AG04449 (cell line): ENCODE measurements at regions not wholly inside any gene's neighbourhood (a gene's known extent, or its start where the extent isn't known, plus 50 kb on each side); places are given as distances from the start of the nearest gene placed in this dataset.

Experiments
- CTCF ChIA-PET: fragments of 350-600 bp; formaldehyde crosslinking; extraction: SDS; loops from one replicate; lab custom pipeline; 2021; ENCODE audit warnings: antibody characterized with exemption; lab: Yijun Ruan, JAX
- POLR2A ChIA-PET: fragments of 400-600, 350-600 bp; formaldehyde crosslinking; extraction: SDS; loops from one replicate; lab custom pipeline; 2020; ENCODE audit warnings: antibody characterized with exemption, inconsistent platforms; lab: Yijun Ruan, JAX
- DNase-seq: peaks from one replicate; pipeline ENCODE4 v3.0.0-alpha.2; 2010; ENCODE audit warnings: low read depth, low spot score
- H3K4me3 ChIP-seq: 2 replicates; pipeline ENCODE4 v1.5.1; 2011; ENCODE audit warnings: low read depth, mild to moderate bottlenecking, control low read depth, low read length
- CTCF ChIP-seq: IDR thresholded peaks from one replicate; pipeline ENCODE4 v1.5.1; 2011; ENCODE audit warnings: mild to moderate bottlenecking, moderate library complexity, low read length, control low read depth, inconsistent platforms; ENCODE audit not compliant: insufficient read depth; ENCODE audit errors: missing control alignments

- DNase-seq = no peak
- POLR2A ChIA-PET = no interaction called here
- TF ChIP-seq CTCF = no peak
- CTCF ChIA-PET = interaction anchor here (6.1 to 9.2 kb wide), 2 partner anchors 97 to 1836 kb away, joined by 42 to 62 read pairs; partner anchors contain the start of gene EPHA4
- H3K4me3 ChIP-seq = no peak overlapping the region
Observed at GRCh38 chr2:219739066-219739465, 111.6 kb downstream of the SLC4A3 start.

- no peak overlapping the region for H3K4me3 ChIP-seq
- DNase-seq = no peak
- ChIA-PET CTCF (interaction anchor here (9.2 kb wide), 1 partner anchor 1835 kb away, joined by 62 read pairs; the partner anchor contains the start of gene EPHA4), POLR2A (no interaction called here)
- TF ChIP-seq CTCF = no peak
Observed at GRCh38 chr2:219739866-219740440, 112.5 kb downstream of the SLC4A3 start.

- no peak for TF ChIP-seq CTCF
- DNase-seq = no peak
- ChIA-PET CTCF (interaction anchor here (0.8 to 3.3 kb wide), 5 partner anchors 7 to 93 kb away, joined by 3 to 10 read pairs (median 3); no protein-coding TSS in a partner anchor), POLR2A (interaction anchor here (0.6 kb wide), 1 partner anchor 10 kb away, joined by 3 read pairs; no protein-coding TSS in a partner anchor)
- H3K4me3 ChIP-seq = no peak overlapping the region
Observed at GRCh38 chr2:219743548-219743947, 116.1 kb downstream of the SLC4A3 start.

GRCh38 chr2:219744066-219744465 is 116.6 kb downstream of the SLC4A3 start:
- TF ChIP-seq CTCF = no peak
- H3K4me3 ChIP-seq = no peak overlapping the region
- ChIA-PET POLR2A (no interaction called here), CTCF (interaction anchor here (1.1 to 3.3 kb wide), 4 partner anchors 7 to 92 kb away, joined by 3 to 10 read pairs (median 4); no protein-coding TSS in a partner anchor)
- no peak for DNase-seq

- ChIA-PET POLR2A (no interaction called here), CTCF (interaction anchor here (1.1 to 3.3 kb wide), 4 partner anchors 8 to 91 kb away, joined by 3 to 10 read pairs (median 4); no protein-coding TSS in a partner anchor)
- TF ChIP-seq CTCF = no peak
- DNase-seq = no peak
- no peak overlapping the region for H3K4me3 ChIP-seq
Observed at GRCh38 chr2:219744600-219744999, 117.2 kb downstream of the SLC4A3 start.

GRCh38 chr2:219747637-219748036 is 120.2 kb downstream of the SLC4A3 start:
- no peak for TF ChIP-seq CTCF
- POLR2A ChIA-PET = no interaction called here
- CTCF ChIA-PET = no interaction called here
- no peak for DNase-seq
- H3K4me3 ChIP-seq = no peak overlapping the region
